Right ventricle myocardium superior (tissue), 1 donor: ENCODE measurements at regions not wholly inside any gene's neighbourhood (a gene's known extent, or its start where the extent isn't known, plus 50 kb on each side); places are given as distances from the start of the nearest gene placed in this dataset.

ENCODE experiments used
- ATAC-seq: fragments of 200-7000 bp; cut with Tn5 transposase; one replicate; pipeline ENCODE4 v1.9.1; 2020; ENCODE audit warnings: mild to moderate bottlenecking; ENCODE audit not compliant: poor library complexity
- DNase-seq: peaks from one replicate; pipeline ENCODE4 v3.0.0-alpha.2; 2020
- intact Hi-C: fragments of 100-400 bp; cut with DNase I; formaldehyde crosslinking; loops from one replicate; pipeline ENCODE4 v1.11.2; 2022
- donor health status: DM: no; HTN: yes; CAD: no; lungs with severe emphysema.

DNA sequence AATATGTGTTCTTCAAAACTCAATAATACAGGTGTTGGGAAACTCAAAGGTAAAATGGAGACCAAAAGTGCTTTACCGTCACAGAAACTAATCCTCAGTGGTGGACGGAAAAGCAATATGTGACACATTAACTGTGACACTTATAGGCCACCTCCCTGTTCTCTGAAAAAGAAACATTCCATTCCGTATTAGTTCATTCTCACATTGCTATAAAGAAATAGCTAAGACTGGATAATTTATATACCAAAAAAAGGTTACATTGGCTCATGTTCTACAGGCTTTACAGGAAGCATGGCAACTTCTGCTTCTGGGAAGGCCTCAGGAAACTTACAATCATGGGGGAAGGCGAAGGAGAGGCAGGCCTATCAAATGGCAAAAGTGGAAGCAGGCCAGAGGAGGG lies 435.3 kb upstream of the HTR2A start:
- DNase-seq (no peak), ATAC-seq (no peak)
- intact Hi-C loops = no loop called here

DNA sequence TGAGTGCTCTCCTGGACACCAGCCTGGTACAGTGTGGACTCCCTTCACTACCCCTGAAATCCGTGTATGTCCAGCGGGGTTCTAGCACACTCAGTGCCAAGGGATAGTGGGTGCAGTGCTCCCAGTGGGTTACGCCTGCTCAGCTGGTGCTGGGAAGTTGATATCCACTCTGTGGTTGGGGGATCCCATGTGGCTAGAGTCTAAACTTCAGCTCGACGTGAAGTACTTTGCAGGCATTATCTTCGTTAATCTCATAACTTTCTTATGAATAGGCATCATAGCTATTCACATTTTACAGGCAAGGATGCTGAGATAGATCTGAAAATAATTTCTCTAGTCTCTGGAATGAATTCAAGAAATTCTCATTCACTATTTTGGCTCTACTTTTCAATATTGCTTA lies 433.2 kb upstream of the HTR2A start:
- ATAC-seq = no peak
- no peak for DNase-seq
- intact Hi-C loops = no loop called here

DNA sequence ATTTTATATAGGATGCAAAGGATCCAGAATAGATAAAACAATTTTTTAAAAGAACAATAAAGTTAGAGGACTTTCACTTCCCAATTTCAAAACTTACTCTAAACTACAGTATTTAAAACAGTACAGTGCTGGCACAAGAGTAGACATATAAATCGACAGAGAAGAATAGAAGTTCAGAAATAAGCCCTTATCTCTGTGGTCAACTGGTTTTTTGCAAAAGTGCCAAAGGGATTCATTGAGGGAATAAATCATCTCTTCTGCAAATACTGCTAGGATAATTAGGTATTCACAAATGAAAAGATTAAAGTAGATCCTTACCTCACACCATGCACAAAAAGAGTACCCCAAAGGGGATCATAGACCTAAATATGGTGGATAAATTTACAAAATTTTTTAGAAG lies 431.0 kb upstream of the HTR2A start:
- no peak for DNase-seq
- intact Hi-C loops = no loop called here
- no peak for ATAC-seq

GRCh38 chr13:47326061-47326460 lies 429.2 kb upstream of the HTR2A start:
- no peak for ATAC-seq
- no peak for DNase-seq
- intact Hi-C loops = no loop called here

GRCh38 chr13:47317356-47317755 lies 420.5 kb upstream of the HTR2A start:
- DNase-seq (no peak), ATAC-seq (no peak)
- intact Hi-C loops = no loop called here

- no peak for ATAC-seq
- intact Hi-C loops = no loop called here
Observed at GRCh38 chr13:47310401-47310800, 413.5 kb upstream of the HTR2A start.

GRCh38 chr13:47306991-47307390 lies 410.1 kb upstream of the HTR2A start:
- ATAC-seq (no peak), DNase-seq (no peak)
- intact Hi-C loops = no loop called here

More at GRCh38 chr13:47310401-47310800, 413.5 kb upstream of the HTR2A start:
- no peak for DNase-seq

- ATAC-seq (no peak), DNase-seq (no peak)
- intact Hi-C loops = no loop called here
Observed at GRCh38 chr13:47303626-47304025, 406.8 kb upstream of the HTR2A start.

DNA sequence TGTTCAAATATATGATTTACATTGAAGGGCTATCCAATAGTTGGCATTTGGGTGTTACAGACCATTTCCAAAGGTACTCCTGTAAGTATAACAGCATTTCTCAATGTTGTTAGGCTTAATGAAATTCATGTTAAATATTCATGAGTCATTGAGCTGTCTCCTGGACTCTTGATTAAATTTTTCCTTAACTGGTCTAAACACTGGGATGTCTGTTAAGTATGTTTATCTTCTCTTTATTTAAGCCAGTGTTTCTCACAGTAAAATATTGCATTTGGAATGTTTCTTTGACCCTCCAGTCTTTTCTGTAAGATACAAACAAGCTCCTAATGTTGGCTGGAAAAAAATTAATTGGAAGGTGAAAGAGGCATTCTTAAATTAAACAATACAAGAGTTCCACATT lies 402.5 kb upstream of the HTR2A start:
- intact Hi-C loops = no loop called here

DNA sequence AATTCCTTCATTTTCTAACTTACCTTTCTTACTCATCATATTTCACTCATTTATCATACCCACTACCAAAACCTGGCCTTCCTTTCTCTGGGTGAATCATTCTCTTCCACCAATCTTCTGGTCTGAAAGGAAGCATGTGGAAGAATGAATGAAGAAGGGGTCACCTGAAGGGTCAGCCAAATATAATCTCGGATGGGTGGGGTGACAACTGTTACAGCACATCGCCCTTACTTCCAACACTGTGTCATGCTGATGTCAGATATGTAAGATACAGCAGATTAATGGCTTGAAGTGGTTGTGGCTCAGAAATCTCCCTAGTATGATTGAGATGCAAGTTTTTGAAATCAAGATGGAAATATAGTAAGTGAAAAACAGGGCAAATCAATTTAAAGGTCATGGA lies 401.7 kb upstream of the HTR2A start:
- intact Hi-C loops = no loop called here
- ATAC-seq (no peak), DNase-seq (no peak)

More for the DNA sequence above, 402.5 kb upstream of the HTR2A start:
- ATAC-seq (no peak), DNase-seq (no peak)

- intact Hi-C loops = no loop called here
- DNase-seq (no peak), ATAC-seq (no peak)
Observed at GRCh38 chr13:47294691-47295090, 397.8 kb upstream of the HTR2A start.

GRCh38 chr13:47291107-47291656 lies 394.3 kb upstream of the HTR2A start:
- intact Hi-C loops = no loop called here
- no peak for DNase-seq
- ATAC-seq = no peak

GRCh38 chr13:47289567-47289966 lies 392.7 kb upstream of the HTR2A start:
- ATAC-seq (no peak), DNase-seq (no peak)
- intact Hi-C loops = no loop called here

GRCh38 chr13:47288546-47288945 lies 391.7 kb upstream of the HTR2A start:
- DNase-seq (no peak), ATAC-seq (no peak)
- intact Hi-C loops = no loop called here

GRCh38 chr13:47287291-47287751 lies 390.5 kb upstream of the HTR2A start:
- ATAC-seq (no peak), DNase-seq (no peak)
- intact Hi-C loops = no loop called here

DNA sequence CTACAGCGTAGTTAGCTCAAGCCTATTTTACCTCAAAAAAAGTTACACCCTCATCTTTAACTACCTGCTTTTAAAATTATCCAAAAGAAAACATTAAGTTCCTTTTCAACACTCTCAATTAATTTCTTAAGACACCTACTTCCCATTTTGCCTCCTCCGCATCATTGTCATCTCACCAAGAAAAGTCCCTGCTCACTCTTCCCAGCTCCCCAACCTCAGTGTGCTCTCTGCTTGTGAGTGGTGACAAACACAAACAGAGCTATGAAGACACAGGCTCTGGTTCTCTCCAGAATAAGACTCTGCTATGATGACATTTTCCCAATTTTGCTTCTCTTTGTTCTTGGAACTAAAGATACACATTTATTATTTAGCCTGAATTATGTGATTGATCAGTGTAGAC lies 385.1 kb upstream of the HTR2A start:
- DNase-seq = no peak
- ATAC-seq = no peak
- intact Hi-C loops = no loop called here

DNA sequence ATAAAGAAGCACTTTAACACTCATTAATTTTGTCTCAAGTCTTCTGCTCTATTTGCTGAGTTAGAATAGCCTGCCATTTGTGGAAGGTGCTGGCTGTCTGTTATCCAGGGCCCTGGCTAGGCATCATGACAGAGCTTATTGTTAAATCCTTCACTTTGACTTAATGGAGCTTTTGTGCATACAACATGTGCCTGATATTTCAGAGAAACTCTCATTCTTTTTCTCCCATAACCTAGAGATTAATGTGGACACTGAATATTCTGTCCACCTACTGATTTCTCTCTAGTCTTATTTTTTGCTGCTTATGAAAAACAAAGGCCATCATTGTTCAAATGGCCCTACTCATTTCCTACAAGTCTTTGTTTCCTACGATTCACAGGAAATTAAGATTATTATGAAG lies 383.1 kb upstream of the HTR2A start:
- no peak for ATAC-seq
- no peak for DNase-seq
- intact Hi-C loops = no loop called here

DNA sequence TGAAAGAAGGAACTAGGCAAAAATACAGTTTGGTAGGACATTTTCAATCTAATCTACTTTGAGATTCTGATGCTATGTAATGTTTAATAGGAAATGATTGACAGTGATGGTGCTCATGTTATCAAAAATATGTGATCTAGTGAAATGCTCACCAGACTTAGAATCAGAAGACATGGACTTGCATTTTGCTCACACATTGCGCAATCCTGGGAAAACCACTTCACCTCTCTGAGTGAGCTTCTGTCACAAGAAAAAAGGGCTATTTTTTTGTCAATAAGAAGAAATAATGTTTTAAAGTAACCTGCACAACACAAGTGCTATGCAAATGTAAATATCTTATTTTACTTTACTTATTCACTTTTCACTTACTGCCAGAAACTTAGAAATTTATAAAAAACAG lies 380.9 kb upstream of the HTR2A start:
- DNase-seq = no peak
- intact Hi-C loops = no loop called here
- ATAC-seq = no peak

DNA sequence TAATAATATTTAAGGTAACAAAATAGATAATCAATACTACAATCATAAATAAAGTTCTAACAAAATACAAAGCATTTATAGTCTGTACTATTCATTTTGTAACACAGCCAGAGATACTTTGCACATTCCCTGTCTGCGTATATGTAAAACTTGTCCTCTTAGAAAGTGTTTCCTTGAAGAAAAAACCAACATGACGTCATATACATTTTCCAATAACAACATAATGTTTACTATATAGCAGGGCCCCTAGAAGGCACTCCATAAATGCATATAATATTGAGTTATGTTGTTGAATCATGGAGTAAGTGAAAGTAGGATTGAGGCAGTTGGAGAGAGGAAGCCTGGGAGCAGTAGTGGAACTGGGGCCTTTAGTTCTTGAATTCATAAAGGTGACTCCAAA lies 371.4 kb upstream of the HTR2A start:
- ATAC-seq = no peak
- no peak for DNase-seq
- intact Hi-C loops = no loop called here

GRCh38 chr13:47258384-47258783 lies 361.5 kb upstream of the HTR2A start:
- ATAC-seq = no peak
- intact Hi-C loops = no loop called here
- no peak for DNase-seq

GRCh38 chr13:47256618-47257017 lies 359.8 kb upstream of the HTR2A start:
- intact Hi-C loops = no loop called here
- no peak for DNase-seq
- ATAC-seq = no peak
